HG03442 (cell line): ENCODE measurements at regions not wholly inside any gene's neighbourhood (a gene's known extent, or its start where the extent isn't known, plus 50 kb on each side); places are given as distances from the start of the nearest gene placed in this dataset.

Experiments
- ATAC-seq: cut with Tn5 transposase; IDR thresholded peaks from one replicate; pipeline ENCODE4 v1.9.1; 2021; ENCODE audit warnings: mild to moderate bottlenecking, moderate library complexity; ENCODE audit not compliant: unreplicated experiment

- ATAC-seq = no peak
These were observed 402.1 kb upstream of the CHD6 start for GRCh38 chr20:42020316-42020715.

DNA sequence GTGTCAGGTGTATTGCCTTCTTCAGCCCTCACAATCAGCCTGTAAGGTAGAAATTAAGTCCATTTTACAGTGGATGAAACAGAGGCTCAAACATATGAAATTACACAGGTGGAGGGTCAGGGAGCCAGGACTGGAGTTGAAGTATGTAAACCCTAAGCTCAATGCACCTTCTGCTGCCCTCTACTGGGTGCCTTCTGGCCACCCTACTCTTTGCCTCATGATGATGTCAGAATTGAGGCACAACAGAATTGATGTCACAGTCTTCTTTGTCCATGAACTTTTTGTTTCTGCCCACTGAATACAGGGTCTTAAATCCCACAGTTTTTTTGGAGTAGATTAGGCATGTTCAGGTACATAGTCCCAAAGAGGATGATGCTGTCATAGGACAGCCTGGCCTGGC lies 400.8 kb upstream of the CHD6 start:
- ATAC-seq = no peak

DNA sequence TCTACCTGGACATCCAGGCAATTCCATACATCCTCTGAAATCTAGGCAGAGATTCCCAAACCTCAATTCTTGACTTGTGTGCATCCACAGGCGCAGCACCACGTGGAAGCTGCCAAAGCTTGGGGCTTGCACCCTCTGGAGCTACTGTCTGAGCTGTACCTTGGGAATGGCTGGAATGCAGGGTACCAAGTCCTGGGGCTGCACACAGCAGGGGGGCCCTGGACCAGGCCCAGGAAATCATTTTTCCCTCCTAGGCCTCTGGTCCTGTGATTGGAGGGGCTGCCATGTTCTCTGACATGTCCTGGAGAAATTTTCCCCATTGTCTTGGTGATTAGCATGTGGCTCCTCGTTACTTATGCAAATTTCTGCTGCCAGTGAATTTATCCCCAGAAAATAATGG lies 391.9 kb upstream of the CHD6 start:
- ATAC-seq = no peak

DNA sequence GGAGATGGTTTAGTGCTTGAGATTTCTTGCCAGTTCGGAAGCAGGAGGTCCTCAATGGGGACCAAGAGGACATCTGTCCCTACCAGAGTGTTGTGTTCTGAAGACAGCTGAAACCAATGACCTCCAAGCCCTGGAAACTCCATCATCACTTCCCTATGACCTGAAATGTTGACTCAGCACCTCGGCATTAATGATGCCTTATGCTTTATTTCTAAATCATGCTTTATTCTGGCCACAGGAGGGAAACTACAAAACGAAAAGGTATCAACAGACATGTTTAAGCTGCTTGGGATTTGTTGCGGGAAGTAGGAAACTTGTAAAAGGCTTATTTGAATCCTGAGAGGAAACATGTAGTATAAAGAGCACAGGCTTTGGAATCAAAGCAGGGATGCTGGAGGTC lies 389.1 kb upstream of the CHD6 start:
- ATAC-seq = no peak

DNA sequence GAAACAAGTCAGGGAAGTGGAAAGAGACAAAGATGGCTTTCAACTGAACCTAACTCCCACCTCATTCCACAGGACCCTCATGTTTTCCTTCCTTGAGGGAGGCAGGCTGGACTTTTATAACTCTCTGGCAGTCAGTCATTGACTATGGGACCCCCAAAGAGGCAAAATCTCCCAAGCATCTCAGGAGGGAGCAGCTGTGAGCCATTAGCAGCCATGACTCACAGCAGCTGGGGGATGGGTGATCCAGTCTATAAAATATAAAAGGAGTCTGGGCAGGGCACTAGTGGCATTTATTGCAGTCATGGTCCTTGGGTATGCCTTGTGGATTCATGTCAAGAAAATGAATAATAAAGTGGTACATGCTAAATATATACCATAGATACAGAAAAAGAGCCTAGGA lies 387.0 kb upstream of the CHD6 start:
- no peak for ATAC-seq

DNA sequence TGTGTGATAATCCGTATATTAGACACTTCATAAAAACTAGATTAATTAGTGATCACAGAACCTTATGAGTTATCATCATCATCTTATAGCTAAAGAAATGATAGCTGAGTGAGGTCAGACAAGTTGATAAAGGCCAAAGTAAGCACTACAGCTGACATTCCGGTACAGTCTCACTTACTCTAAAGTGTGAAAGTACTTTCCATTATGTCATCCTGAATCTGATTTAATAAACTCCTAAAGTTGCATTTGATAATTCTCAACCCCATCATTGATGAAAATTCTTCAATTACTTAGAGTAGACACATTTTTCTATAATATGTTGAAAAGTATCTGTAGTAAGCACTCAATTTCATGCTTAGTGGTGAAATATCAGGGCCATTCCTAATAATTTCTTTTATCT lies 385.2 kb upstream of the CHD6 start:
- ATAC-seq = no peak

- no peak for ATAC-seq
These were observed 380.6 kb upstream of the CHD6 start for GRCh38 chr20:41998539-41999341.

DNA sequence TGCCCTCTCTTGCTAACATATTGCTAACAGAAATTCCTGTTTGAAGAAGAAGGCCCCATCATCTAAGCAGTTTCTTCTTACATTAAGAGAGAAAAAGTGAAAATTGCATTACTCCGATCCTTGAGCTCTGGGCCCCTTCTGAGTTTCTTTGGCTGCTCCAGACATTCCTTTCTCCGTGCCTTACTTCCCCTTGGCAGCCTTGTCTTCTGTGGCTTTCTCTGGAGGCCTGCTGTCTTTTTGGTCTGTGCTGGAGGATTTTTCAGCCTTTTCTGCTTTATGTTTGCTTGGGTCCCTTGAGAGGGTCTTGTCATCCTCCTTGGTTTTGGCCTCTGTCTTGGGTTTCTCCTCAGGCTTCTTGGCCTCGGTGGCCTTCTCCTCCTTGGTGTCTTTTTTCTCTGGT lies 378.8 kb upstream of the CHD6 start:
- no peak for ATAC-seq

DNA sequence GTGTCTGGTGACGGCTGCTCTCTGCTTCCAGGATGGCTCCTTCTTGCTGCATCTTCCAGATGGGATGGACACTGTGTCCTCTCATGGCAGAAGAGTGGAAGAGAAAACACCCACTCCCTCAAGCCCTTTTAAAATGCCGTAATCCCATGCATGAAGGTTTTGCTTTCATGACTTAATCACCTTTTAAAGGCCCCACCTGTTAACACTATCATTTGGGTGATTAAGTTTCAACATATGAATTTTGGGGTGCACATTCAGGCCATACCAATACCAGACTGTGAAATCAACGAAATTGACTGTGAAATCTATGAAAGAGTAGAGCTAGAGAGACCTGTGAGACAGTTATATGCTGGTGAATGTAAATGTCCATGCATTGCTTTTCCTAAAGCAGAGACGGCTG lies 374.3 kb upstream of the CHD6 start:
- ATAC-seq = no peak

DNA sequence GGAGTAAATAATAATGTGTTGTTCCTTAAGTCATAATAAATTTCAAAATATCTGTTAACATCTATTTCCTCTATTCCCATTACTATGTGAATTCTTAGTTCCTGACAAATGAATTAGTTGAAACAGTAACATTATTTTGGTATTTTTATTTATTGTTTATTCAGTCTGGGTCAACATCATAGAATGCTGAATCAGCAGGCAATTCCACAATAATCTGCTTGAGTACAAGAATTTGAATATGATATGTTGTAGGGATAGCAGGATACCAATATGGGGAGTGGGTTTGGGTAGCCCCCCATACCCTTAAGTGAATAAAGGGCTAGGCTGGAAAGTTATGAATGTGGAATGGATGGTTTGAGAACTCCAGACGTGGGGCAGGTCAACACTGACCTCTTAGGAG lies 373.2 kb upstream of the CHD6 start:
- ATAC-seq = no peak

GRCh38 chr20:41989935-41990635 lies 371.9 kb upstream of the CHD6 start:
- no peak for ATAC-seq

GRCh38 chr20:41989039-41989679 lies 371.0 kb upstream of the CHD6 start:
- no peak for ATAC-seq

GRCh38 chr20:41984031-41984430 lies 365.9 kb upstream of the CHD6 start:
- ATAC-seq = no peak

- ATAC-seq = no peak
These were observed 365.0 kb upstream of the CHD6 start for GRCh38 chr20:41983159-41983558.

GRCh38 chr20:41981746-41982145 lies 363.6 kb upstream of the CHD6 start:
- no peak for ATAC-seq

DNA sequence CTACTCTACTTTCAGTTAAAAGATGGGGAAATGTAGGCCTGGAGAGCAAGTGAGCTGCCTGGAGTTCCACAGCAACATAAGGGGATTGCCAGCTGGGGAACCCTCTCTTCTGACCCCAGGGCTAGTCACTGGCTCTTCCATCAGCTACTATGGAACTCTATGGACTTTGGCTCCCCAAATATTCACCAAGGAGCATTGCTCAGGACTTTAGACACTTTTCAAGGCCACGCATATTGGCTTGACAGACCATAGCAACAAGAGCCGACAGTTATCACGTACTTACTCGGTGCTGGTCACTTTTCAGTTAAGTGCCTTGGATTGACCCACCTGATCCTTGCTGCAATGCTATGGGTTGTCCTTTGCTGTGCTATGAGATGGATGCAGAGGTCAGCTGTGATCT lies 360.7 kb upstream of the CHD6 start:
- no peak for ATAC-seq

DNA sequence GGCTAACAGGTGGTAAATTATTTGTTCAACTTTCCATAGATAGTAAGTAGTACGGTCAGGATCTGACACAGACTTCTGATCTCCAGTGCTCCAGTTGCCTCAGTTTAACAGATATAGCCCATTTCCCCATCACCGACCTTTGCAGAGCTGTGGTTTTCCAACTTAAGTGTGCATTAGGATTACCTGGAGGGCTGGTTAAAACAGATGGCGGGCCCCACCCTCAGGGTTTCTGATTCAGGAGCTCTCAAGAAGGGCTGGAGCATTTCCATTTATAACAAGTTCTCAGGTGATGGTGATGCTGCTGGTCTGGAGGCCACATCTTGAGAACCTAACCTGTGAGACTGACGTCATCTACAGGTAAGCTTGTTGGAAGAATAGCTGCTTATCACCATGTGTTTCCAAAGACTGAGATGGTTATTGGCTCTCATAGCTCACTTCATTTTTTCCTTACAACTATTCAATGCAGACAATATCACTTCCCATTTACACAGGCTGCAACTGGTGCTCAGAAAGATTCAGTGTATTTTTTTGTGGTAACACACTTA lies 360.1 kb upstream of the CHD6 start:
- no peak for ATAC-seq

DNA sequence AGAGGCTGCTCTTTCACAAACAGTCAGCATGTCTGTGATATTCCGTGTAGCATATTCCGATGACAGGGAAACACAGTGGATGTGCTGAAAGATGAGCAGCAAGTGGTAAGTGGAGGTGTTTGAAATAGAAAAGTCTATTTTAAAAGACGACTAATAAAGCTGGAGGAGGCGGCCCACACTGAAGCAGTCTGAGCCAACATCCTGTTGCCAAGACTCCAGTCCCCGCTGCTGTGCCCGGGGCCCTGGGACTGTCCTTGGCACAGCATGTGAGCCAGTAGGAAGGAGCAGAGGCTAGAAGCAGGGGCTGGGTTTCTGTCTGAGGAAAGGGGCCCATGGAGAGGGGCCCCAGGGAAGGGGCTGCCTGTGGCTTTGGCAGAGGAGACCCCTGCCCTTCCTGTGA lies 351.5 kb upstream of the CHD6 start:
- ATAC-seq = no peak

GRCh38 chr20:41960166-41960565 lies 342.0 kb upstream of the CHD6 start:
- no peak for ATAC-seq

DNA sequence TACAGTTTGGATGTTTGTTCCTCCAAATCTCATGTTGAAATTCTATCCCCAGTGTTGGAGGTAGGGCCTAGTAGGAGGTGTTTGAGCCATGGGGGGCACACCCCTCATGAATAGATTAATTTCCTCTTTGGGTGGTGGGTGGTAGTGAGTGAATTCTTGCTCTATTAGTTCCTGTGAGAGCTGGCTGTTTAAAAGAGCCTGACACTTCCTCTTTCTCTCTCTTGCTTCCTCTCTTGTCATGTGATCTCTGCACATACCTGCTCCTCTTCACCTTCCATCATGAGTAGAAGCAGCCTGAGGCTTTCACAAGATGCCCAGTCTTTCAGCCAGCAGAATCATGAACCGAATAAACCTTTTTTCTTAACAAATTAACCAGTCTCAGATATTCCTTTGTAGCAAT lies 340.2 kb upstream of the CHD6 start:
- ATAC-seq = no peak

DNA sequence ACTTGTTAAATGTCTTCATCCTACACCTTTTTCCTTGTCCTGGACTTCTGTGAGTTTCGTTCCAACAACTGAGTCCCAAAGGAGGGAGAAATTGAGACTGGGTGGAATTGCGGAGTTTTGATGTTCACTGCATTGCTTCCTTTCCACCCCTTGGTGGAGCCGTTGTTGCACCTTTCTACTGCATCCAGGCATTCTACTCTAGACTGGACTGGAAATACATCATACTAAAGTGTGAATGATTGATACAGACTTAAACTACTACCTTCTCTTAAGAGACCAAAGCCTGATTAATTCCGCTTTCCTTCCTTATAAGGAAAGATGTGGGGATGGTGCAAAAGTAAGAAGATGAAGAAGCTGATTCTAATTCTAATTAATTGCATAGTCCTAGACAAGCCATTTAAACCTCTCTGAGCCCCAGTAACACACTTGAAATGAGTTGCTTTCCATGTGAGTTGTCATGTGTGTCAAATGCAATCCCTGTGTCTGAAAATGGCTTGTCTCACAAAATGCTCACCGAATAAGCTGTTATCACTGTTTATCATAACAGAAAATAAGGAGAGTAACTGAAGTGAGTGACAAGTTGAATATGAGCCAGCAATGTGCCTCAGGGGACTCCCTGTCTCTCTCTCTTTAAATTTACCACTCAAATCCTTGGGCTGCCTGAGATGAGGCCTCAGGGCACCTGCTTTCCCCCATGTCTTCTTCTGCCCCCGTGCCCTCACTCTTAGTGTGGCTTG lies 338.3 kb upstream of the CHD6 start:
- no peak for ATAC-seq
